ENCODE measurements at regions not wholly inside any gene's neighbourhood (a gene's known extent, or its start where the extent isn't known, plus 50 kb on each side); places are given as distances from the start of the nearest gene placed in this dataset.
A peak's percentile ranks its signal among the peaks of the same experiment; 100 is the strongest.
"Not testable (repeated sequence)": the region's sequence is repeated elsewhere in the genome, so short reads cannot be mapped to it uniquely, and the experiment has no call there.

- no peaks in the 10 kb centered on the region for H3K9me3 ChIP-seq (replicated peaks in 1 of 3)
- intact Hi-C loops (cut with DNase I): no loop called here
- H3K4me3 ChIP-seq: no peak overlapping the region
- H3K4me1 ChIP-seq (replicated peaks in 1 of 2): no peaks in the 10 kb centered on the region
- no peaks in the 10 kb centered on the region for H3K27me3 ChIP-seq
- WGBS, 4 donors: 62 to 88% (median 72%) methylated on average over 5 to 7 of the region's 7 CpGs
- no peaks in the 10 kb centered on the region for H3K36me3 ChIP-seq (replicated peaks in 1 of 2)
- TF ChIP-seq CTCF (IDR thresholded peaks at IDR 0.05): no peak
- DNase-seq: peak in 2 of 7 donors; percentile 12 to 31
- H3K27ac ChIP-seq: no peak overlapping the region
Measured at GRCh38 chr2:11899264-11899818, 152.9 kb downstream of the LPIN1 start.

- DNase-seq; H3K36me3 ChIP-seq (replicated peaks in 1 of 2); H3K27me3 ChIP-seq; H3K27ac ChIP-seq; H3K4me1 ChIP-seq (replicated peaks in 1 of 2); intact Hi-C loops (cut with DNase I); H3K9me3 ChIP-seq (replicated peaks in 1 of 3); H3K4me3 ChIP-seq: not testable (repeated sequence)
- 82 to 90% (median 84%) methylated on average over 4 of the region's 4 CpGs for WGBS, 4 donors
Measured at GRCh38 chr2:11900891-11901290, 154.5 kb downstream of the LPIN1 start.

GRCh38 chr2:11901351-11902069, 155.1 kb downstream of the LPIN1 start:
- H3K4me1 ChIP-seq (replicated peaks in 1 of 2): no peaks in the 10 kb centered on the region
- WGBS, 4 donors: 93 to 96% (median 94%) methylated on average over 13 to 16 of the region's 16 CpGs
- no peak for TF ChIP-seq POLR2A (IDR thresholded peaks at IDR 0.05)
- no peaks in the 10 kb centered on the region for H3K9me3 ChIP-seq (replicated peaks in 1 of 3)
- H3K4me3 ChIP-seq: no peak overlapping the region
- no peak overlapping the region for H3K27ac ChIP-seq
- no peaks in the 10 kb centered on the region for H3K27me3 ChIP-seq
- H3K36me3 ChIP-seq (replicated peaks in 1 of 2): no peaks in the 10 kb centered on the region
- intact Hi-C loops (cut with DNase I): no loop called here
- DNase-seq: no peak

- peak in 1 of 7 donors; percentile 22 for DNase-seq
- 63 to 80% (median 66%) methylated on average over 4 of the region's 4 CpGs for WGBS, 4 donors
- no peak for TF ChIP-seq POLR2A (IDR thresholded peaks at IDR 0.05)
- TF ChIP-seq CTCF (IDR thresholded peaks at IDR 0.05): no peak
- Histone ChIP-seq H3K9me3 (replicated peaks in 1 of 3) (no peaks in the 10 kb centered on the region), H3K27me3 (no peaks in the 10 kb centered on the region), H3K36me3 (replicated peaks in 1 of 2) (no peaks in the 10 kb centered on the region), H3K4me1 (replicated peaks in 1 of 2) (no peaks in the 10 kb centered on the region), H3K4me3 (no peak overlapping the region), H3K27ac (no peak overlapping the region)
- intact Hi-C loops (cut with DNase I): no loop called here
Measured at GRCh38 chr2:11903085-11903606, 156.7 kb downstream of the LPIN1 start.

- Histone ChIP-seq H3K9me3 (replicated peaks in 1 of 3) (no peaks in the 10 kb centered on the region), H3K36me3 (replicated peaks in 1 of 2) (no peaks in the 10 kb centered on the region), H3K27ac (no peak overlapping the region), H3K27me3 (no peaks in the 10 kb centered on the region), H3K4me1 (replicated peaks in 1 of 2) (no peaks in the 10 kb centered on the region), H3K4me3 (no peak overlapping the region)
- 81 to 87% (median 84%) methylated on average over 4 to 5 of the region's 5 CpGs for WGBS, 4 donors
- intact Hi-C loops (cut with DNase I): no loop called here
- DNase-seq: peak in 1 of 7 donors; percentile 10
- TF ChIP-seq CTCF (IDR thresholded peaks at IDR 0.05) (no peak), POLR2A (IDR thresholded peaks at IDR 0.05) (no peak)
Measured at GRCh38 chr2:11904029-11904428, 157.6 kb downstream of the LPIN1 start.
